ENCODE measurements at regions not wholly inside any gene's neighbourhood (a gene's known extent, or its start where the extent isn't known, plus 50 kb on each side); places are given as distances from the start of the nearest gene placed in this dataset.
"Not testable (repeated sequence)": the region's sequence is repeated elsewhere in the genome, so short reads cannot be mapped to it uniquely, and the experiment has no call there.

GRCh38 chr10:4252701-4253100 lies 467.7 kb upstream of the KLF6 start:
- no peak for DNase-seq

GRCh38 chr10:4250587-4250887 lies 465.5 kb upstream of the KLF6 start:
- DNase-seq, result no peak

GRCh38 chr10:4249841-4250586 lies 465.0 kb upstream of the KLF6 start:
- DNase-seq, result no peak

GRCh38 chr10:4247379-4247778 lies 462.4 kb upstream of the KLF6 start:
- DNase-seq, result no peak

GRCh38 chr10:4246881-4247358 lies 461.9 kb upstream of the KLF6 start:
- peak; percentile 24 for DNase-seq

- peak; percentile 92 for DNase-seq
These were observed 458.6 kb upstream of the KLF6 start for GRCh38 chr10:4243651-4244050.

GRCh38 chr10:4243169-4243568 lies 458.2 kb upstream of the KLF6 start:
- DNase-seq, result no peak

GRCh38 chr10:4242561-4243035 lies 457.6 kb upstream of the KLF6 start:
- peak; percentile 61 for DNase-seq

GRCh38 chr10:4241724-4242345 lies 456.8 kb upstream of the KLF6 start:
- peak; percentile 95 for DNase-seq

GRCh38 chr10:4240608-4241197 lies 455.7 kb upstream of the KLF6 start:
- peak; percentile 22 for DNase-seq

GRCh38 chr10:4239186-4239585 lies 454.2 kb upstream of the KLF6 start:
- DNase-seq, result no peak

GRCh38 chr10:4236905-4237304 lies 451.9 kb upstream of the KLF6 start:
- DNase-seq, result not testable (repeated sequence)

GRCh38 chr10:4234661-4235060 lies 449.7 kb upstream of the KLF6 start:
- no peak for DNase-seq

GRCh38 chr10:4231439-4231838 lies 446.4 kb upstream of the KLF6 start:
- DNase-seq, result no peak

GRCh38 chr10:4230036-4230435 lies 445.0 kb upstream of the KLF6 start:
- DNase-seq, result no peak

GRCh38 chr10:4229106-4229505 lies 444.1 kb upstream of the KLF6 start:
- DNase-seq, result no peak

- DNase-seq, result peak; percentile 38
These were observed 442.6 kb upstream of the KLF6 start for GRCh38 chr10:4227586-4227985.

GRCh38 chr10:4226941-4227540 lies 442.0 kb upstream of the KLF6 start:
- no peak for DNase-seq

GRCh38 chr10:4224178-4224577 lies 439.2 kb upstream of the KLF6 start:
- no peak for DNase-seq

- DNase-seq, result not testable (repeated sequence)
These were observed 436.3 kb upstream of the KLF6 start for GRCh38 chr10:4221310-4221709.

- DNase-seq, result no peak
These were observed 434.9 kb upstream of the KLF6 start for GRCh38 chr10:4219901-4220300.

GRCh38 chr10:4217653-4218052 lies 432.6 kb upstream of the KLF6 start:
- no peak for DNase-seq

GRCh38 chr10:4217187-4217586 lies 432.2 kb upstream of the KLF6 start:
- no peak for DNase-seq

- no peak for DNase-seq
These were observed 431.7 kb upstream of the KLF6 start for GRCh38 chr10:4216726-4217125.
